ENCODE measurements at regions not wholly inside any gene's neighbourhood (a gene's known extent, or its start where the extent isn't known, plus 50 kb on each side); places are given as distances from the start of the nearest gene placed in this dataset.

- no peak overlapping the region for H3K4me3 ChIP-seq (ENCODE audit: low read length)
- no peak for TF ChIP-seq CTCF (conservative IDR thresholded peaks at IDR 0.05; ENCODE audit: low read length)
Observed at GRCh38 chr1:239929317-239929716, 162.4 kb upstream of the FMN2 start.

GRCh38 chr1:239930686-239931262 lies 160.9 kb upstream of the FMN2 start:
- DNase-seq (ENCODE audit: low read depth): peak; percentile 4
- no peak overlapping the region for H3K4me3 ChIP-seq (ENCODE audit: low read length)
- TF ChIP-seq CTCF (conservative IDR thresholded peaks at IDR 0.05; ENCODE audit: low read length): no peak

More at GRCh38 chr1:239929317-239929716, 162.4 kb upstream of the FMN2 start:
- DNase-seq (ENCODE audit: low read depth): no peak

GRCh38 chr1:239931341-239931740 lies 160.3 kb upstream of the FMN2 start:
- no peak for TF ChIP-seq CTCF (conservative IDR thresholded peaks at IDR 0.05; ENCODE audit: low read length)
- no peak for DNase-seq (ENCODE audit: low read depth)
- no peak overlapping the region for H3K4me3 ChIP-seq (ENCODE audit: low read length)

GRCh38 chr1:239939602-239940001 lies 152.1 kb upstream of the FMN2 start:
- H3K4me3 ChIP-seq (ENCODE audit: low read length): no peak overlapping the region
- no peak for TF ChIP-seq CTCF (conservative IDR thresholded peaks at IDR 0.05; ENCODE audit: low read length)
- no peak for DNase-seq (ENCODE audit: low read depth)

GRCh38 chr1:239943761-239944160 lies 147.9 kb upstream of the FMN2 start:
- TF ChIP-seq CTCF (conservative IDR thresholded peaks at IDR 0.05; ENCODE audit: low read length): no peak
- no peak overlapping the region for H3K4me3 ChIP-seq (ENCODE audit: low read length)
- no peak for DNase-seq (ENCODE audit: low read depth)

GRCh38 chr1:239944666-239945065 lies 147.0 kb upstream of the FMN2 start:
- no peak for DNase-seq (ENCODE audit: low read depth)
- no peak for TF ChIP-seq CTCF (conservative IDR thresholded peaks at IDR 0.05; ENCODE audit: low read length)
- H3K4me3 ChIP-seq (ENCODE audit: low read length): no peak overlapping the region

- no peak for TF ChIP-seq CTCF (conservative IDR thresholded peaks at IDR 0.05; ENCODE audit: low read length)
- DNase-seq (ENCODE audit: low read depth): no peak
- no peak overlapping the region for H3K4me3 ChIP-seq (ENCODE audit: low read length)
Observed at GRCh38 chr1:239947801-239948200, 143.9 kb upstream of the FMN2 start.

Data from AG10803 (cell line).